GM20431 (cell line): ENCODE measurements at regions not wholly inside any gene's neighbourhood (a gene's known extent, or its start where the extent isn't known, plus 50 kb on each side); places are given as distances from the start of the nearest gene placed in this dataset.
"Not testable (repeated sequence)": the region's sequence is repeated elsewhere in the genome, so short reads cannot be mapped to it uniquely, and the experiment has no call there.

Source experiments
- in situ Hi-C: fragments of 300-500 bp; cut with MseI, MboI; formaldehyde crosslinking; loops from one replicate; pipeline ENCODE4 v1.15.0; 2020; ENCODE audit warnings: low sequenced_read_pairs; ENCODE audit not compliant: unreplicated experiment

GRCh38 chr5:145517588-145517987 lies 317.6 kb downstream of the PRELID2 start:
- in situ Hi-C loops = not testable (repeated sequence)

GRCh38 chr5:145511351-145511750 lies 323.8 kb downstream of the PRELID2 start:
- in situ Hi-C loops = no loop called here

- in situ Hi-C loops = no loop called here
Observed at GRCh38 chr5:145510769-145511168, 324.4 kb downstream of the PRELID2 start.

GRCh38 chr5:145510324-145510723 lies 324.8 kb downstream of the PRELID2 start:
- in situ Hi-C loops = no loop called here

- in situ Hi-C loops = no loop called here
Observed at GRCh38 chr5:145509336-145510136, 325.6 kb downstream of the PRELID2 start.

- in situ Hi-C loops = no loop called here
Observed at GRCh38 chr5:145506185-145506850, 328.8 kb downstream of the PRELID2 start.

- in situ Hi-C loops = no loop called here
Observed at GRCh38 chr5:145502906-145503305, 332.2 kb downstream of the PRELID2 start.

- in situ Hi-C loops = no loop called here
Observed at GRCh38 chr5:145500710-145501109, 334.4 kb downstream of the PRELID2 start.

GRCh38 chr5:145499483-145499882 lies 335.7 kb downstream of the PRELID2 start:
- in situ Hi-C loops = no loop called here

GRCh38 chr5:145497052-145497451 lies 338.1 kb downstream of the PRELID2 start:
- in situ Hi-C loops = no loop called here

- in situ Hi-C loops = no loop called here
Observed at GRCh38 chr5:145495741-145496140, 339.4 kb downstream of the PRELID2 start.

GRCh38 chr5:145495196-145495595 lies 339.9 kb downstream of the PRELID2 start:
- in situ Hi-C loops = no loop called here

GRCh38 chr5:145493435-145493834 lies 341.7 kb downstream of the PRELID2 start:
- in situ Hi-C loops = no loop called here

- in situ Hi-C loops = no loop called here
Observed at GRCh38 chr5:145489516-145489915, 345.6 kb downstream of the PRELID2 start.

GRCh38 chr5:145484158-145484557 lies 351.0 kb downstream of the PRELID2 start:
- in situ Hi-C loops = no loop called here

GRCh38 chr5:145483212-145483611 lies 351.9 kb downstream of the PRELID2 start:
- in situ Hi-C loops = no loop called here

- in situ Hi-C loops = no loop called here
Observed at GRCh38 chr5:145479857-145480256, 355.3 kb downstream of the PRELID2 start.

- in situ Hi-C loops = no loop called here
Observed at GRCh38 chr5:145479271-145479670, 355.9 kb downstream of the PRELID2 start.

GRCh38 chr5:145478651-145479050 lies 356.5 kb downstream of the PRELID2 start:
- in situ Hi-C loops = no loop called here

GRCh38 chr5:145473042-145473642 lies 362.0 kb downstream of the PRELID2 start:
- in situ Hi-C loops = no loop called here
